H1 (cell line): ENCODE measurements at regions not wholly inside any gene's neighbourhood (a gene's known extent, or its start where the extent isn't known, plus 50 kb on each side); places are given as distances from the start of the nearest gene placed in this dataset.

Source experiments
- CTCF ChIA-PET: fragments of 300-600 bp; sonication (Branson Sonifier 250); formaldehyde crosslinking; loops from one replicate; lab custom pipeline; 2021; ENCODE audit not compliant: partially characterized antibody; lab: Charles Lee
- POLR2A ChIA-PET: fragments of 300-600 bp; sonication (Branson Sonifier 250); formaldehyde crosslinking; loops from one replicate; lab custom pipeline; 2021; ENCODE audit warnings: inconsistent platforms; ENCODE audit not compliant: partially characterized antibody; lab: Charles Lee
- DNase-seq, 2 experiments: peaks; one replicate each; pipeline versions ENCODE4 v3.0.0 to v3.0.0-alpha.2; 2010 to 2022; ENCODE audit warnings: low spot score in 2 of 2, low read depth in 1 of 2, mixed read lengths in 1 of 2
- FAIRE-seq: peaks from 2 replicates; lab custom pipeline; 2011; peaks lifted over from hg19 to GRCh38; lab: Jason Lieb, UNC
- H2AFZ ChIP-seq: 2 replicates; pipeline ENCODE4 v1.8.1; 2012; ENCODE audit warnings: low read length, inconsistent platforms
- H2AK5ac ChIP-seq: 2 replicates; pipeline ENCODE4 v1.6.1; 2013; ENCODE audit warnings: low read depth, low read length
- H2BK120ac ChIP-seq: replicated peaks from 2 replicates; pipeline ENCODE3; 2013; ENCODE audit warnings: low read depth, low read length, inconsistent platforms
- H2BK12ac ChIP-seq: 2 replicates; pipeline ENCODE4 v1.6.1; 2013; ENCODE audit warnings: low read depth, low read length
- H2BK15ac ChIP-seq: 2 replicates; pipeline ENCODE4 v1.6.1; 2013; ENCODE audit warnings: low read length
- H2BK20ac ChIP-seq: 2 replicates; pipeline ENCODE4 v1.6.1; 2013; ENCODE audit warnings: low read length
- H2BK5ac ChIP-seq: 2 replicates; pipeline ENCODE4 v1.6.1; 2013; ENCODE audit warnings: low read depth, low read length
- H3K14ac ChIP-seq: 2 replicates; pipeline ENCODE4 v1.6.1; 2013; ENCODE audit warnings: inconsistent platforms; ENCODE audit not compliant: insufficient read length
- H3K18ac ChIP-seq: 2 replicates; pipeline ENCODE4 v1.6.1; 2013; ENCODE audit warnings: low read length; ENCODE audit errors: extremely low read depth
- H3K23ac ChIP-seq: 2 replicates; pipeline ENCODE4 v1.6.1; 2013; ENCODE audit warnings: inconsistent platforms; ENCODE audit not compliant: insufficient read length
- H3K23me2 ChIP-seq: 2 replicates; pipeline ENCODE4 v1.6.1; 2013; ENCODE audit warnings: low read depth, low read length
- H3K27ac ChIP-seq: 2 replicates; pipeline ENCODE4 v1.6.1; 2011; ENCODE audit warnings: low read depth, low read length, inconsistent platforms
- H3K27me3 ChIP-seq, 4 experiments: replicated peaks in 1 of 4; 1 replicate in 1 of 4; 2 replicates in 3 of 4; pipeline versions ENCODE4 v1.6.1 to v1.8.1; 2011 to 2013; ENCODE audit warnings: low read length in 3 of 4, mild to moderate bottlenecking in 3 of 4, inconsistent platforms in 2 of 4, mixed read lengths in 2 of 4, moderate library complexity in 1 of 4; ENCODE audit not compliant: control insufficient read depth in 3 of 4, insufficient read depth in 3 of 4; ENCODE audit errors: extremely low read depth in 1 of 4
- H3K36me3 ChIP-seq, 4 experiments: 2 replicates each; pipeline versions ENCODE4 v1.6.1 to v1.8.1; 2011 to 2013; ENCODE audit warnings: mild to moderate bottlenecking in 4 of 4, low read length in 3 of 4, moderate library complexity in 2 of 4, control low read depth in 1 of 4, inconsistent platforms in 1 of 4; ENCODE audit not compliant: insufficient read depth in 4 of 4, control insufficient read depth in 2 of 4
- H3K4ac ChIP-seq: replicated peaks from 2 replicates; pipeline ENCODE3; 2013; ENCODE audit warnings: low read length, low read depth, mixed read lengths, inconsistent platforms; ENCODE audit not compliant: insufficient read length
- H3K4me1 ChIP-seq, 4 experiments: replicated peaks in 1 of 4; 1 replicate in 1 of 4; 2 replicates in 3 of 4; pipeline versions ENCODE4 v1.6.1 to v1.8.1; 2011 to 2013; ENCODE audit warnings: low read length in 3 of 4, inconsistent platforms in 2 of 4, mixed read lengths in 1 of 4; ENCODE audit not compliant: insufficient read depth in 4 of 4, control insufficient read depth in 3 of 4
- H3K4me2 ChIP-seq, 2 experiments: 2 replicates each; pipeline versions ENCODE4 v1.6.1 to v1.8.1; 2011 to 2013; ENCODE audit warnings: low read depth in 2 of 2, low read length in 2 of 2, control low read depth in 1 of 2, inconsistent platforms in 1 of 2, mild to moderate bottlenecking in 1 of 2; ENCODE audit not compliant: insufficient read depth in 1 of 2
- H3K4me3 ChIP-seq, 4 experiments: fragments of 200-600, 300-600 bp in 1 of 4; sonication (generic), shearing (Covaris generic), sonication (Bioruptor Twin) in 1 of 4; 2 replicates each; pipeline versions ENCODE4 v1.5.1 to v1.8.1; 2011 to 2016; ENCODE audit warnings: low read length in 4 of 4, low read depth in 3 of 4, control low read depth in 2 of 4, inconsistent platforms in 2 of 4, mild to moderate bottlenecking in 2 of 4, mixed read lengths in 1 of 4, moderate library complexity in 1 of 4; ENCODE audit not compliant: insufficient read depth in 2 of 4; ENCODE audit errors: extremely low read depth in 1 of 4
- H3K56ac ChIP-seq: replicated peaks from 2 replicates; pipeline ENCODE3; 2013; ENCODE audit warnings: low read depth, mild to moderate bottlenecking, mixed read lengths, low read length, inconsistent platforms; ENCODE audit not compliant: insufficient read length
- H3K79me1 ChIP-seq: 2 replicates; pipeline ENCODE4 v1.6.1; 2013; ENCODE audit warnings: low read depth, low read length, control low read depth
- H3K79me2 ChIP-seq, 2 experiments: 2 replicates each; pipeline versions ENCODE4 v1.6.1 to v1.8.1; 2012 to 2013; ENCODE audit warnings: low read length in 2 of 2, mild to moderate bottlenecking in 2 of 2, inconsistent platforms in 1 of 2; ENCODE audit not compliant: insufficient read depth in 2 of 2, control insufficient read depth in 1 of 2
- H3K9ac ChIP-seq, 4 experiments: replicated peaks in 1 of 4; 1 replicate in 1 of 4; 2 replicates in 3 of 4; pipeline versions ENCODE4 v1.6.1 to v1.8.1; 2011 to 2013; ENCODE audit warnings: low read depth in 3 of 4, low read length in 3 of 4, control low read depth in 2 of 4, mild to moderate bottlenecking in 2 of 4, moderate library complexity in 2 of 4, inconsistent platforms in 1 of 4; ENCODE audit errors: extremely low read depth in 1 of 4
- H3K9me3 ChIP-seq, 2 experiments: 2 replicates each; pipeline versions ENCODE4 v1.6.1 to v1.8.1; 2012 to 2013; ENCODE audit warnings: mild to moderate bottlenecking in 2 of 2, moderate library complexity in 2 of 2, control low read depth in 1 of 2, inconsistent platforms in 1 of 2, low read depth in 1 of 2, low read length in 1 of 2, mixed read lengths in 1 of 2; ENCODE audit not compliant: insufficient read depth in 2 of 2
- H4K20me1 ChIP-seq, 2 experiments: replicated peaks in 1 of 2; 2 replicates each; pipeline versions ENCODE3 to v1.8.1; 2011 to 2013; ENCODE audit warnings: inconsistent platforms in 2 of 2, low read length in 2 of 2, mild to moderate bottlenecking in 1 of 2; ENCODE audit not compliant: insufficient read depth in 2 of 2, control insufficient read depth in 1 of 2
- H4K5ac ChIP-seq: 2 replicates; pipeline ENCODE4 v1.6.1; 2013; ENCODE audit warnings: low read length, low read depth, mixed read lengths, inconsistent platforms; ENCODE audit not compliant: insufficient read length
- H4K8ac ChIP-seq: 2 replicates; pipeline ENCODE4 v1.8.0; 2013; ENCODE audit warnings: mild to moderate bottlenecking, moderate library complexity, low read length, inconsistent platforms; ENCODE audit not compliant: insufficient read depth; ENCODE audit errors: extremely low read depth
- H4K91ac ChIP-seq: replicated peaks from 2 replicates; pipeline ENCODE3; 2013; ENCODE audit warnings: low read length, mixed read lengths, inconsistent platforms; ENCODE audit not compliant: insufficient read length
- WGBS, 2 experiments: shearing (Covaris generic) in 1 of 2; methylation state at CpG; one replicate each; pipeline versions ENCODE4 v1.1.6 to v1.1.7; 2013 to 2015; ENCODE audit warnings: low lambda C conversion rate in 2 of 2, mixed read lengths in 2 of 2, inconsistent platforms in 1 of 2, low coverage in 1 of 2, missing lambda C conversion rate in 1 of 2; ENCODE audit not compliant: insufficient replicate concordance in 2 of 2, insufficient coverage in 1 of 2, insufficient read length in 1 of 2; ENCODE audit errors: extremely low coverage in 1 of 2, missing lambda C conversion rate in 1 of 2; 5-methylcytosine and 5-hydroxymethylcytosine counted together
- TF ChIP-seq, protein P1 (sequence below): IDR thresholded peaks from 2 replicates; pipeline ENCODE4 v1.6.1; 2012; ENCODE audit warnings: inconsistent platforms

GRCh38 chr4:176400816-176401461, 81.2 kb downstream of the SPCS3 start:
- Histone ChIP-seq H3K4me3 (no peak overlapping the region), H3K27ac (no peak overlapping the region), H2BK12ac (no peak overlapping the region), H3K18ac (no peak overlapping the region), H3K4me1 (peaks cover 0 to 4% (median 0%) of the 10 kb centered on the region in 4 experiments; a peak in 1 of 7 replicates), H3K14ac (no peak overlapping the region), H3K23ac (no peak overlapping the region), H2BK15ac (no peak overlapping the region), H3K4ac (no peak overlapping the region), H2BK120ac (no peak overlapping the region), H2AK5ac (no peak overlapping the region), H4K5ac (no peak overlapping the region), H4K20me1 (no peaks in the 10 kb centered on the region), H3K4me2 (no peak overlapping the region), H3K23me2 (no peaks in the 10 kb centered on the region), H4K8ac (no peak overlapping the region), H2AFZ (no peak overlapping the region), H3K79me1 (no peaks in the 10 kb centered on the region), H3K9ac (no peak overlapping the region), H4K91ac (no peak overlapping the region), H3K36me3 (no peaks in the 10 kb centered on the region), H3K27me3 (no peaks in the 10 kb centered on the region), H2BK5ac (no peak overlapping the region), H3K9me3 (no peaks in the 10 kb centered on the region), H2BK20ac (no peak overlapping the region), H3K79me2 (no peaks in the 10 kb centered on the region), H3K56ac (no peak overlapping the region)
- DNase-seq (no peak), FAIRE-seq (no peak)
- CTCF ChIA-PET, result no interaction called here
- POLR2A ChIA-PET, result no interaction called here
- 88% methylated on average over 1 of the region's 1 CpG; no CpG with 5 or more reads in 1 of the 2 experiments for WGBS, 2 experiments
- TF ChIP-seq, protein P1, sequence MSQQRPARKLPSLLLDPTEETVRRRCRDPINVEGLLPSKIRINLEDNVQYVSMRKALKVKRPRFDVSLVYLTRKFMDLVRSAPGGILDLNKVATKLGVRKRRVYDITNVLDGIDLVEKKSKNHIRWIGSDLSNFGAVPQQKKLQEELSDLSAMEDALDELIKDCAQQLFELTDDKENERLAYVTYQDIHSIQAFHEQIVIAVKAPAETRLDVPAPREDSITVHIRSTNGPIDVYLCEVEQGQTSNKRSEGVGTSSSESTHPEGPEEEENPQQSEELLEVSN, result no peak
